GM18909 (cell line): ENCODE measurements at regions not wholly inside any gene's neighbourhood (a gene's known extent, or its start where the extent isn't known, plus 50 kb on each side); places are given as distances from the start of the nearest gene placed in this dataset.

Experiments
- ATAC-seq: cut with Tn5 transposase; IDR thresholded peaks from one replicate; pipeline ENCODE4 v1.9.1; 2021; ENCODE audit warnings: mild to moderate bottlenecking; ENCODE audit not compliant: unreplicated experiment, poor library complexity

DNA sequence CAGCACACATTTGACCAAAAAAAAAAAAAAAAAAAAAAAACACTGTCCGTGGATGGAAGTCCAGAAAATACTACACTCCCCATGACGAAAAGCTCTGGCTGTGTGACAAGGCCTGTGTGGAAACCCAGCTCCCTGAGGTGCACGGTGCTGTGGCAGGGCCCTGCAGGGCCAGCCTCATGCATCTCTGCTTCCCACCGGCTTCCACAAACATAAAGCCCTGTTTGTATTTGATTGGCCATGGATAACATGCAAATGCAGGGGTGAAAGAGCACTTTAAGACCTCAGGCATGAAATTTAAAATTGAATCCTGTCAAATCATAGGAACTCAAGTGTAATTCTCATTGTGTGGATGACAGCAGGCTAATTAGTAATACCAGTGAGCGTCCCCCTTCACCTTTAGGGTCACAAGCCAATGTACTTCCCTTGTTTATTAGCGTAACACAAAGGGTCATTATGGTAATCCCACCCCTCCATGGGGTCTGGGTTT lies 757.2 kb downstream of the GALR1 start:
- no peak for ATAC-seq

GRCh38 chr18:78010363-78010762 lies 760.7 kb downstream of the GALR1 start:
- no peak for ATAC-seq

GRCh38 chr18:78017869-78018268 lies 768.2 kb downstream of the GALR1 start:
- ATAC-seq = no peak

- no peak for ATAC-seq
Observed at GRCh38 chr18:78021196-78021595, 771.5 kb downstream of the GALR1 start.

DNA sequence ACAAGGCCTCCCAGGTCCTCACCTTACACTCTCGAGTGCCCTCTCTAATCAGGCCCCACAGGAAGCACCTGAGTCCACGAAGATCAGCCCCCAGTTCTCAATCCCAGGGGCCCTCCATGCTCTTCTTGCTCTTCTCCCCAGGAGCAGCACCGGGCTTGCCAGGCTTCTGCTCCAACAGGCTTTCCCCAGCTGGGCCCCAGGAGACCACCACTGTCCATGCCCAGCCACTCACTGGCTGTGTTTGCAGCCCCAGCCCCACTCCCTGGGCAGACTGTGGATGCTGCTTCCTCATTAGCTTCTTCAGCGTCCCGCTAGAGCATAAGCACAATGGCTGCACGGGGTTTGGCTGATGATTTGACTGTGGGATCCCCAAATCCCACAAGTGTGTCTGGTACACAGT lies 781.9 kb downstream of the GALR1 start:
- no peak for ATAC-seq

DNA sequence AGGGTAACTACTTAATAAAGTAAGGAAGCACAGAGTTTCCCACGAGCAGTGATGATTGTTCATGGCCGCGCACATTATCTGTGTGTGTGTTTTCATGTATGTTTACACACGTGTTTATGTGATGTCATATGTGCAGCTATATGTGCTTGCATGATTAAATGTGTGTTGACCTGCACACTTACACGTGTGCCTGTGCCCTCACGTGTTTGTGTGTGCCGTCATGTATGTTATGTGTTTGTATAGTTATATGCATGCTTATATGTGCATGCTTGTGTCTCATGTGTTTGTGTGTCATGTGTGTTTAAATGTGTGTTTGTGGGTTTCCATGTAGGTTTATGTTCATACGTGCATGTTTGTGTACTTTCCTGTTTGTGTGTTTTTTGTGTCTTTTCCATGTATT lies 782.3 kb downstream of the GALR1 start:
- ATAC-seq = no peak

DNA sequence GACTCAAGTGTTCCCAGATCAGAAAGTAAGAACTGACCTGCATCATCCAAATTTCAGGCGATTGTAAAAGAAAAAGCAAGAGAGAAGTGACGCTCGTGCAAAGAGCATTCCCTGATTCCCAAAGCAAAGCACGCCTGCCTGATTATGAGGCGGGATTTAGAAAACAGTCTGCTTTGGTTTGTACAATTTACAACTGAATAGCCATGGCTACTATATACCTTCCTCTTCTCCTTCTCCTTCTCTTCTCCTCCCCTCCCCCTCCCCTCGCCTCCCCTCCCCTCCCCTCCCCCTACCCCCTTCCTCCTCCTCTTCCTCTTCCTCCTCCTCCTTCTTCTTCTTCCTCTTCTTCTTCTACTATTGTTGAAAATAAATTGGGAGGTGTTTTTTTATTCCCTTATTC lies 782.9 kb downstream of the GALR1 start:
- ATAC-seq = no peak

- no peak for ATAC-seq
Observed at GRCh38 chr18:78034755-78035154, 785.1 kb downstream of the GALR1 start.

- ATAC-seq = no peak
Observed at GRCh38 chr18:78041218-78041617, 791.6 kb downstream of the GALR1 start.

- ATAC-seq = no peak
Observed at GRCh38 chr18:78046631-78047030, 797.0 kb downstream of the GALR1 start.

GRCh38 chr18:78049281-78049680 lies 799.6 kb downstream of the GALR1 start:
- no peak for ATAC-seq

GRCh38 chr18:78054801-78055200 lies 805.2 kb downstream of the GALR1 start:
- no peak for ATAC-seq

- no peak for ATAC-seq
Observed at GRCh38 chr18:78056011-78056410, 806.4 kb downstream of the GALR1 start.

DNA sequence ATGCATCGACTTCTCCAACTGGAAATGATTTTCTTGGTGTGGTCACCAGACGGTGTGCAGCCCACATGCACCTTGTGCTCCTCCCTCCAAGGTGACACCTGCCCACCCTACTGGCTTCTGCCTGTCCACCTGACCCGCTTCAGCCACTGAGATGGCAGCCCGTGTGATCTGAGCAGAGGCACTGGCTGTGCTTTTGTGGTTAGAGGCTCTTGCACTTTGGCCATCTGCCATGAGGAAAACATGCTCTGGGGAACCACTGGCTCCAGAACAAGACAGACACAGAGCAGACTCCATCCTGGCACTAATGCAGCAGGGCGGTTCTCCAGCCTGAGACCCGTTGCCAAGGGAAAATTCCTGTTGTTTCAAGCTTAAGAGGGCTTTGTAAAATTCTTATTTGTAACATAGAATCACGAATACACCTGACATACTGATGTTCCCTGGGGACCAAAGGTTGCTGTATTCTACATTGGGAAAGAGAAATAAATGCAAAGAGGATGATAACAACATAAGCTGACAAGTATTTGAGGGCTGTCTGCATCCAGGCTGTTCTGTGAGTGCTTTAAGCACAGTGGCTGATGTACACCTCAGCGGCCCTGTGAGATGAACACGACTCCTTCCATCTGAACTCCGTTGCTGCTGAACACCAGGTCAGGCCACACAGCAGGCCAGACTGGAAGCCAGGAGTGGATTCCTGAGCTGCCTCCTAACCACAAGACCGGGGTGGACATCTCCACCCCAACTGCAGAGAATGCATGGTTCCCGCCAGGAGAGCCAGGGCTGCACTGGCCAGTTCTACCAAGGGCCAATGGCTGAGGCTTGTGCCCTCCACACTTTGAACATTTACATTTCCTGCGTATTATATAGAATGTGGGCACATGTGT lies 820.4 kb downstream of the GALR1 start:
- ATAC-seq = no peak

DNA sequence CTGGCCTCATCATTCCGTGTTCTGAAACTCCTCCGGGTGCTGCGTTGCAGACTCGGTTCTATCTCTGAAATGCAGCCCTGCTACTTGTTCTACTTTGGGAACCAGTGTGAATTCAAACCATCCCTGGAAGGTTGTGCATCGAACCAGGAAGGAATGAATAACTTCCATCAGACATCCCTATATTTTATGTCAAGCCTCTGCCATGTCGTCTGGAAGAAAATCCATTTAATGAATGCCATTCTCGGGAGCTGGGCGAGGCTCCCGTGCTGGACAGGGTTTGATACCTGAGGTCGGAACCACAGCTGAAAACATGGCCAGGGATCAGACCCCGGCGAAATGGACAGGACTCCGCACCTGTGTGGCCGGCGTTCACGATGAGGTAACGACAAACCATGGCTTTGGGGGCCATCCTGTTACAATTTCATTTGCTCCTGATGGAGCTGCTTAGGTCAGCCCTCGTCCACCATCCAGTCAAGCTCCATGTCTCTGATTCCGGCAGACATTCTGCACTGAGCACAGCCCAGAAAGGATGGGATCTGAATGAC lies 821.6 kb downstream of the GALR1 start:
- no peak for ATAC-seq

DNA sequence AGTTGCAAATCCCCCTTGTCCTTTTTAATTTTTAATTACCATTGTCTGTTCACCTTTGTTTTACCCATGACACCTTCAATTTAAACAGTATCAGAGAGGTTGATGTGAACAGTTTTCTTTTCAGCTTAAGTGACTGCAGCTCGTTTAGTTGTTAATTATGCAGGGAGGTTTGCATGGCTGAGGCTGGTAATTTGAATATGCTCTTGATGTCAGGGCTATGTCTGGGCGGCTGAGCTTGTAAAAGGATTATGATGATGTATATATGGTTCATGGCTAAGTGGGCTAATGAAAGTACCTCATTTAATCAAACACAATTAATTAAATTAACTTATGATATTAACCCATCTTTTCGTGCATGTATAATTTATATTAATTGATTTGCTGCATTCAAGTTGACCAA lies 822.1 kb downstream of the GALR1 start:
- no peak for ATAC-seq

GRCh38 chr18:78072375-78072774 lies 822.7 kb downstream of the GALR1 start:
- no peak for ATAC-seq

- no peak for ATAC-seq
Observed at GRCh38 chr18:78073275-78073674, 823.6 kb downstream of the GALR1 start.

- no peak for ATAC-seq
Observed at GRCh38 chr18:78074400-78075020, 824.9 kb downstream of the GALR1 start.

- ATAC-seq = no peak
Observed at GRCh38 chr18:78080081-78080480, 830.4 kb downstream of the GALR1 start.

DNA sequence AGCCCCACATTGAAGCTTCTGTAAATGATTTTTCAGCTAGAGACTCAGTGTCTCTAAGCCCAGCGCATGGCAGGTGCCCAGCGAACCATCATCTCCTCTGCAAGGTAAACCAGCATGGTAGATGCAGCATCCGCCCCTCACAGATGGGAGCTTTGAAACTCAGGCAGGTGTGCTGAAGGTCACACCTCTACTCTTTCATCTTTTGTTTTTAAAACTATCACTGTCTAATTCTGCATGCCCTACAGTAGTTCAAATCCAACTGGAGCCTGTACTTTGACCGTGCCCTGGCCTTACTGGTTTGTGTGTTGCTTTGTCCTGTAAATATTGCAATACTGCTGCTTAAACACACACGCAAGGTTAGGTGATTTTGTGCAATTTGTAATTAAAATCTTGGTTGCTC lies 831.1 kb downstream of the GALR1 start:
- ATAC-seq = no peak
